SW480 (cell line): ENCODE measurements at regions not wholly inside any gene's neighbourhood (a gene's known extent, or its start where the extent isn't known, plus 50 kb on each side); places are given as distances from the start of the nearest gene placed in this dataset.
A peak's percentile ranks its signal among the peaks of the same experiment; 100 is the strongest.

Experiments
- DNase-seq: peaks from one replicate; pipeline ENCODE4 v3.0.0-alpha.2; 2016; ENCODE audit warnings: low spot score

GRCh38 chr12:18969512-18969911 lies 160.0 kb upstream of the PLEKHA5 start:
- no peak for DNase-seq

- peak; percentile 68 for DNase-seq
Measured at GRCh38 chr12:18970603-18971002, 158.9 kb upstream of the PLEKHA5 start.

- DNase-seq = no peak
Measured at GRCh38 chr12:18971932-18972331, 157.6 kb upstream of the PLEKHA5 start.

GRCh38 chr12:18975933-18976332 lies 153.6 kb upstream of the PLEKHA5 start:
- DNase-seq = no peak

- no peak for DNase-seq
Measured at GRCh38 chr12:18979401-18980126, 150.0 kb upstream of the PLEKHA5 start.

GRCh38 chr12:18981732-18982131 lies 147.8 kb upstream of the PLEKHA5 start:
- no peak for DNase-seq

- no peak for DNase-seq
Measured at GRCh38 chr12:18982226-18982949, 147.1 kb upstream of the PLEKHA5 start.

- no peak for DNase-seq
Measured at GRCh38 chr12:18983854-18984253, 145.7 kb upstream of the PLEKHA5 start.

- DNase-seq = no peak
Measured at GRCh38 chr12:18990856-18991255, 138.7 kb upstream of the PLEKHA5 start.

GRCh38 chr12:18992336-18992735 lies 137.2 kb upstream of the PLEKHA5 start:
- DNase-seq = no peak

- DNase-seq = no peak
Measured at GRCh38 chr12:18998343-18999261, 130.9 kb upstream of the PLEKHA5 start.

GRCh38 chr12:19000836-19001235 lies 128.7 kb upstream of the PLEKHA5 start:
- DNase-seq = no peak

- DNase-seq = no peak
Measured at GRCh38 chr12:19002216-19002615, 127.3 kb upstream of the PLEKHA5 start.

GRCh38 chr12:19003141-19003540 lies 126.4 kb upstream of the PLEKHA5 start:
- no peak for DNase-seq

- DNase-seq = no peak
Measured at GRCh38 chr12:19003987-19004619, 125.4 kb upstream of the PLEKHA5 start.

GRCh38 chr12:19005257-19005801 lies 124.2 kb upstream of the PLEKHA5 start:
- DNase-seq = no peak

- DNase-seq = no peak
Measured at GRCh38 chr12:19006626-19007137, 122.9 kb upstream of the PLEKHA5 start.

GRCh38 chr12:19008102-19008501 lies 121.4 kb upstream of the PLEKHA5 start:
- DNase-seq = no peak

GRCh38 chr12:19010087-19010486 lies 119.4 kb upstream of the PLEKHA5 start:
- DNase-seq = no peak

GRCh38 chr12:19010726-19011125 lies 118.8 kb upstream of the PLEKHA5 start:
- no peak for DNase-seq

- DNase-seq = no peak
Measured at GRCh38 chr12:19012965-19013364, 116.6 kb upstream of the PLEKHA5 start.

GRCh38 chr12:19014240-19014639 lies 115.3 kb upstream of the PLEKHA5 start:
- DNase-seq = no peak
